Pancreas (tissue), 10 donors: ENCODE measurements at regions not wholly inside any gene's neighbourhood (a gene's known extent, or its start where the extent isn't known, plus 50 kb on each side); places are given as distances from the start of the nearest gene placed in this dataset.

Experiments
- ATAC-seq, 4 donors: fragments of 200-7000 bp; cut with Tn5 transposase; one replicate each; pipeline versions ENCODE4 v1.8.0 to v1.9.1; 2020; ENCODE audit warnings: mild to moderate bottlenecking in 4 of 4, moderate library complexity in 4 of 4
- DNase-seq, 6 donors: peaks; one replicate each; pipeline ENCODE4 v3.0.0-alpha.2; 2020
- FAIRE-seq: peaks from 2 replicates; lab custom pipeline; 2012; peaks lifted over from hg19 to GRCh38; lab: Jason Lieb, UNC
- H3K27ac ChIP-seq, 4 donors: fragments of 200-600 bp; sonication (generic); 1 replicate in 3 of 4; 2 replicates in 1 of 4; pipeline versions ENCODE4 v1.5.0 to v1.8.0; 2020
- H3K27me3 ChIP-seq, 4 donors: fragments of 200-600 bp; one replicate each; pipeline ENCODE4 v1.8.0; 2021
- H3K36me3 ChIP-seq, 3 donors: fragments of 200-600 bp; sonication (generic) in 1 of 3; one replicate each; pipeline versions ENCODE4 v1.5.0 to v1.8.0; 2020 to 2021
- H3K4me1 ChIP-seq, 3 donors: fragments of 200-600 bp; one replicate each; pipeline ENCODE4 v1.8.0; 2021
- H3K4me3 ChIP-seq, 4 donors: fragments of 200-600 bp; sonication (generic) in 2 of 4; one replicate each; pipeline versions ENCODE4 v1.5.0 to v1.8.0; 2020 to 2021
- H3K9me3 ChIP-seq, 4 donors: fragments of 200-600 bp; one replicate each; pipeline ENCODE4 v1.8.0; 2021
- CTCF ChIP-seq, 4 donors: fragments of 200-600 bp; sonication (generic) in 3 of 4; IDR thresholded peaks; one replicate each; pipeline versions ENCODE4 v1.5.0 to v1.8.0; 2021; ENCODE audit warnings: antibody characterized with exemption in 4 of 4
- WGBS, 2 donors: extraction: QIAGEN DNeasy Blood & Tissue Kit; methylation state at CpG; one replicate each; pipeline ENCODE4 v1.1.7; 2013; 5-methylcytosine and 5-hydroxymethylcytosine counted together
- intact Hi-C, 3 donors: fragments of 100-400 bp; cut with DNase I; formaldehyde crosslinking; loops; one replicate each; pipeline versions ENCODE4 v1.11.1 to v1.14.2; 2022
- donor health status: healthy with polysubstance abuse.
- donor health status: DM: no; HTN: no; CAD: no; lungs with moderate emphysema.
- donor health status: DM: no; HTN: no; CAD: no.
- donor health status: control.
- donor health status: control.
- donor health status: Bipolar disorder and iron deficiency.
- donor health status: DM: yes; HTN: yes; CAD: no.
- donor health status: DM: no; HTN: no; CAD: no.
- donor health status: DM: no; HTN: no; CAD: no.
- donor health status: DM: yes; HTN: yes; CAD: no.

GRCh38 chr15:47609693-47610092 is 107.6 kb upstream of the SEMA6D start:
- TF ChIP-seq CTCF (IDR thresholded peaks at IDR 0.05): no peak
- ATAC-seq (no peak), DNase-seq (no peak), FAIRE-seq (no peak)
- H3K36me3 ChIP-seq: no peaks in the 10 kb centered on the region
- no peaks in the 10 kb centered on the region for H3K27me3 ChIP-seq
- intact Hi-C loops: no loop called here
- 67 to 69% methylated on average over 2 of the region's 2 CpGs for WGBS, 2 donors
- no peaks in the 10 kb centered on the region for H3K9me3 ChIP-seq
- H3K27ac ChIP-seq: no peak overlapping the region
- no peak overlapping the region for H3K4me3 ChIP-seq
- H3K4me1 ChIP-seq: peaks cover 0 to 5% (median 0%) of the 10 kb centered on the region in 3 donors

DNA sequence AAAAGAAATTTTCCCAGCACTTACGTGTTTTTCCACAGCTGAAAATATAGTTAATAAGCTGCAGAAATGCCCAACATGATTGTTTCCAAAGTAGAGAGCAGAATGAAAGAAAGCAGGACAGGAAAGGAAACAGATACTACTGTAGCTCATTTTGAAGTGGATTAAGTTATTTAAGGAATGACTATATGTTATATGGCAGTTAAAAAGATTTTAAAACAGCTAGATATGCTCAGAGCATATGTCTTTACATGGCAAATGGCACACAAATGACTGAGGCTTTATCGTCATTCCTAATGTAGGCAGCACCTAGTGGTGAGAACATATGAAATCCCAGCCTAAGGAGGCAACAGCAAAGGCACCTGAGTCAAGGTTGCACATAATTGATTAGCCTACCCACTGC is 106.6 kb upstream of the SEMA6D start:
- Histone ChIP-seq H3K9me3 (no peaks in the 10 kb centered on the region), H3K27ac (no peak overlapping the region), H3K4me3 (no peak overlapping the region), H3K4me1 (peaks cover 0 to 5% (median 0%) of the 10 kb centered on the region in 3 donors), H3K27me3 (no peaks in the 10 kb centered on the region), H3K36me3 (no peaks in the 10 kb centered on the region)
- no peak for TF ChIP-seq CTCF (IDR thresholded peaks at IDR 0.05)
- no peak for FAIRE-seq
- WGBS, 2 donors: 94 to 99% methylated on average over 2 of the region's 2 CpGs
- intact Hi-C loops: no loop called here
- no peak for ATAC-seq
- no peak for DNase-seq

- DNase-seq: no peak
- Histone ChIP-seq H3K4me3 (no peak overlapping the region), H3K36me3 (no peaks in the 10 kb centered on the region), H3K27ac (no peak overlapping the region), H3K9me3 (no peaks in the 10 kb centered on the region), H3K27me3 (no peaks in the 10 kb centered on the region), H3K4me1 (no peaks in the 10 kb centered on the region)
- no peak for FAIRE-seq
- no peak for ATAC-seq
- 70 to 83% methylated on average over 2 of the region's 2 CpGs for WGBS, 2 donors
- no peak for TF ChIP-seq CTCF (IDR thresholded peaks at IDR 0.05)
- intact Hi-C loops: no loop called here
Observed at GRCh38 chr15:47614360-47615011, 102.8 kb upstream of the SEMA6D start.

DNA sequence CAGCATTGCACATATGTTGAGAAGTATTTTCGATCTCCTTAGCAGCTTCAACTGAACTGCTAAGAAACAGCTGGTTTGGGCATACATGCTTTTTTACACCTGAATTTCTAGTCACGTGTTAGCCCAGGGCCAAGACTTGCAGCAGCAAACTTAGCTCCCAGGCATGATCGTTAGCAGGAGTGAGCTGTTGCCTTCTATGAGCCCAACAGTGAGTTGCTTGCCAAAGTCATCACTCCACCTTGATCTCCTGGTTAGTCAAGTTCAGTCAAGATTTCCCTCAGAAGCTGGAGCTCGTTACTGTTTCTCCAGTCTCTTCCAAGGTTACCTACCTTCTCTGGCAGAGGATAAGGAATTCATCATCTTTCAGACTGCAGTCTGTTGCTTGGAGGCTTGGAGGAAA is 100.4 kb upstream of the SEMA6D start:
- no peaks in the 10 kb centered on the region for H3K27me3 ChIP-seq
- 63 to 65% methylated on average over 4 of the region's 4 CpGs for WGBS, 2 donors
- intact Hi-C loops: no loop called here

More for the DNA sequence above, 100.4 kb upstream of the SEMA6D start:
- no peaks in the 10 kb centered on the region for H3K4me1 ChIP-seq
- no peak for DNase-seq
- H3K36me3 ChIP-seq: no peaks in the 10 kb centered on the region
- no peak for FAIRE-seq
- no peak overlapping the region for H3K4me3 ChIP-seq
- TF ChIP-seq CTCF (IDR thresholded peaks at IDR 0.05): no peak
- ATAC-seq: no peak
- no peaks in the 10 kb centered on the region for H3K9me3 ChIP-seq
- H3K27ac ChIP-seq: no peak overlapping the region
